ENCODE measurements at regions not wholly inside any gene's neighbourhood (a gene's known extent, or its start where the extent isn't known, plus 50 kb on each side); places are given as distances from the start of the nearest gene placed in this dataset.
"Not testable (repeated sequence)": the region's sequence is repeated elsewhere in the genome, so short reads cannot be mapped to it uniquely, and the experiment has no call there.

DNA sequence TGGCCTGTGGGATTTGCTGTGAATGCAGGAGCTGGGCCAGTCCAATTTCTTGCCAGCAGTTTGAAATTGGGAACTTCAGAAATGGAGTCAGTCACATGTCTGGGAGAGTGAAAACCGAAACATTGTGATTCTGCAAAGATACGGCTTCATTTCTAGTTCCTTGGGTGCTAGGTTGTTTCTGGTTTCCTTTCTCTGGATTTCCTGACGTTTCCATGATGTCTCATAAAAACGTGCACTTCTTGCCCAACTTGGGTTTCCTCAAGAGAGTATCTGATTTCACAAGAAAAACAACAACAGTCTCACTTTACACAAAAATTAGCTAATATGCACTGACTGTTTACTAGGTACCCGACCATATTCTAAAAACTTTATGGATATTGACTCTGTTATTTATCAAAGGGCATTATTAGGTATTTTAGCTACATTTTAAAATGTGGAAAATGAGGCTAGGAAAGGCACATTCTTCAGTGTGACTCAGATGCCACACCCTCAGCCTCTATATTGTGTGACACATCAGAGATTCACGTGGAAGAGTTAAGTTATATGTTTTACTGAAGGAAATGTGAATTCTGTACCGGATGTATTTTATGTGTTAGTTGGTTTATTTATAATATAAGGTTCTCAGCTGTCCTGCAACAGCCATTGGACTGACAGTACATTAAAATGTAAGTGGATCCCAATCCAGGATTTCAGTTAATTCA, 225.0 kb upstream of the PUDP start:
- no peak for DNase-seq

DNA sequence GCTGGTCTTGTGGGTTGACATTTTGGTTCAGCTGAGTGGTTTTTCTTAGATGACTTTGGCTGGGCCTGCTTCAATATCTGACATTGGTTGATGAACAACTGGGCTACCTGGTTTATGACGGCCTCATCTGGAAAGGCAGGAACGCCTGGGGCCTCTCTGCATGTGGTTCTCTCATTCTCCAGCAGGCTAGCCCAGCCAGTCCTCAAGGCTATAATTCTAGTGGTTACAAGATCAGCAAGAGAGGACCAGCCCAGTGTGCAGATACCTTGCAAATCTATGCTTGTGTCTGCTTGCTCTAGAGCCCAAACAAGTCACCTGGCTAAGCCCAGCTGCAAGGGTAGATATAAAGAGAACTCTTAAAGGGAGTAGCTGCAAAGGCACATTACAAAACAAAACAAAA, 214.2 kb upstream of the PUDP start:
- DNase-seq = no peak

DNA sequence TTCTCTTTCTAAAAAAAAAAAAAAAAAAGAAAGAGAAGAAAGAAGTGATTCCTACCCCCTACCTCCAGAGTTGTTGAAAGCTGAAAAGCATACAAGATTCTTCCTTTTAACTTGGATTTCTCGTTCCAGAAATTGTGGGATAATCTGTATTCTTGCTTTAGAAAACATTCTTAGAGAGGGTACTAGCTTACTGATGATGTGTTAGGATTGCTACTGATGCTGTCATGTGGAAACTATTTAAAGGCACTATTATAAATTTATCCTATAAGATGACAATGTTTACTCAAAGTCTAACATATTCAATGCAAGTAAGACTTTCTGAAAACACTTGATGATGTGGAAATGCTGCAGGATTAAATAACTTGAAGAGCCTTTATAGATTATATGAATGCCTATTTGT, 204.0 kb upstream of the PUDP start:
- DNase-seq = no peak

DNA sequence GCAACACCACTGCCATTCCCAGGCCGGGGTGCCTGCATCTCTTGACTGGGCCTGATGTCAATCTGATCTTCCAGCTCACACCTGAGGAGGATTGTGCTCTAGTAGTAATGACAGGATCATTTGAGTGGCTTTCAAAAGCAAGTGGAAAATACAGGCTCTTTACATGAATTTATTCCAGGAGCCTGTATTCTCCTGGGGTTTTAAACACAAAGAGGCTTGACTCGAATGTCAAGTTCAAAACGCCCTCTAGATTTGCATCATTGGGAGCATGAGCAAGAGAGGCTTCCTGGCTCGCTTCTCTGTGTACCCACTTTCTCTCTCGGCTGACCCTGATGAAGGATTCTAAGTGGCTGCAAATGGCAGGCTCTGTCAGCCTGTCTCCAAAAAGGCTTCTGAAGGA, 199.5 kb upstream of the PUDP start:
- DNase-seq = no peak

DNA sequence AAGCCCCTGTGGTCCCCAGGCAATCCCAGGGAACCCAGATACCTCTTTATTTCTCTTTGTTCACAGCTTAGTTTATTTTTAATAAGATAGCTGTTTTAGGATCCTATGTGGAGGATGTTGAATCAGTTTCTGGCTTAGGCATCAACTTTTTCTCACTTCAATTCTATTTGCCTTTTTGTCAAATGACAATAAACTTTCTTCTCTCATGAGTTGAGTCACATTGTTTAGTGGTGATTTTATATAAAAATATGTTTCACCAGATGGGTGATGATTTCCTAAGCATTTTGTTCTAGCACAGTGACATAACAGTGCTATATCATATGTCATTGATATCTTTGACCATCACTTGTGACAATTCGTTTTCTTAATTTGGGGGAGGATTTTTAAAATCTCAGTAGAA, 198.1 kb upstream of the PUDP start:
- DNase-seq = no peak

DNA sequence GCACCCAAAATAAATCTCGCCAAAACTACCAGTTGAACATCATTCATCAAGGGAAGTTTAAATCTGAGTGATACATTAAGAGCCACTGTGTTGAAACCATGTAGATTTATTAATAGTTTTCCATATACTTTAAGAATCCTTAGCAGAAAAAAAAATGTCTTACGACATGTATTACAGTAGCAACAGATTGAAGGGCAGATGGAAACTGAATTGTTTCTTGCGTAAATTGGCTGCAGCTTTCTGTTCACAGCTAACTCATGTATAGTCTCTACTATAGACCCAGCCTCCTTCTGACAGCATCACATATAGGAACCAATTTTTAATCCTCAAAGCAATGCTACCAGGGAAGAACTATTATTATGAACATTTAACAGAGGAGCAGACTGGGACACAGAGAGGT, 195.2 kb upstream of the PUDP start:
- no peak for DNase-seq

DNA sequence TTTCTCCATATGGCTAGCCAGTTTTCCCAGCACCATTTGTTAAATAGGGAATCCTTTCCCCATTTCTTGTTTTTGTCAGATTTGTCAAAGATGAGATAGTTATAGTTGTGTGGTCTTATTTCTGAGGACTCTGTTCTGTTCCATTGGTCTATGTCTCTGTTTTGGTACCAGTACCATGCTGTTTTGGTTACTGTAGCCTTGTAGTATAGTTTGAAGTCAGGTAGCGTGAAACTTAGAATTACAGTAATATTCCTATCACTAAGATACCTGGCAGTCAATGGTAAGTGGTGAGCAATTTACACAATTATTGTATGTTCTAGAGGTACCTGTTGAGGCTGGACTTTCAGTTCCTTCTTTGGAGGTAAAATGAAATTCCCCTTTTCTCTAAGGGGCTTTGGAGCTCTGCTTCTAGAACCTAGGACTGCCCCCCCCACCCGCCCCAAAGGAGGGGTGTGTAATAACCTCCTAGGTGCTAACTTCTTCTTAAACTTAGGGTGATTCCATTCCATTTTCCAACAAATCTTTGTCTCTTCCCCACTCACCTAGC, 187.9 kb upstream of the PUDP start:
- DNase-seq = not testable (repeated sequence)

DNA sequence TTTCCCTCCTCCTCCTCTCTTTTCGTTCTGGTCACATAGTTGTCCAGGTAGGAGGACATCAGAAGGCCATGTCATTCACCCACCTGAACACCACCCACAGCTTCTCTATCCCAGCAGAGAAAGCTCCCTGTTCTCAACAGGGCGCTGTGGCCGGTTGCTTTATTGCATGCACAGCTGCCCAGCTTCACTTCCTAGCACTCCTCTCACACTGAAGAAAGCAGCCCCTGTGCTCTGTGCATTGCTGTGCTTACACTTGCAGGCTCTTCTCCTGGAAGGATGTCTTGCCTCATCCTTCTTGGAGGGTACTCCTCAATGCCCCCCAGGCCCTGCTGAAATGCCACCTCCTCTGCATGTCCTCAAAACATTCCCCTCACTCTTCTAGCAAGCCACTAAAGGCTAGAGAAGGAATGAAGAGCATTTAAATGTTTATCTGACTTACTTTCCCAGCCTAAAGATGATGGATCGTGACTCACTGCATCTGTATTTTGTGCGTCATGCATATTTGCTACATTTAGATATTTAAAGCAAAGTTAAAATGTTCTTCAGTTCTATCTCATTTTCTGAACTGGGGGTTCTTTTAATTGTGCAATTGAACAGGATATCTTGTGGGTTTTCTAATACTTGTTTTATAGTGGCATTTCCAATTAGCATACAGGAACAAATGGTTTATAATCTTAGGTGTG, 186.4 kb upstream of the PUDP start:
- DNase-seq = no peak

DNA sequence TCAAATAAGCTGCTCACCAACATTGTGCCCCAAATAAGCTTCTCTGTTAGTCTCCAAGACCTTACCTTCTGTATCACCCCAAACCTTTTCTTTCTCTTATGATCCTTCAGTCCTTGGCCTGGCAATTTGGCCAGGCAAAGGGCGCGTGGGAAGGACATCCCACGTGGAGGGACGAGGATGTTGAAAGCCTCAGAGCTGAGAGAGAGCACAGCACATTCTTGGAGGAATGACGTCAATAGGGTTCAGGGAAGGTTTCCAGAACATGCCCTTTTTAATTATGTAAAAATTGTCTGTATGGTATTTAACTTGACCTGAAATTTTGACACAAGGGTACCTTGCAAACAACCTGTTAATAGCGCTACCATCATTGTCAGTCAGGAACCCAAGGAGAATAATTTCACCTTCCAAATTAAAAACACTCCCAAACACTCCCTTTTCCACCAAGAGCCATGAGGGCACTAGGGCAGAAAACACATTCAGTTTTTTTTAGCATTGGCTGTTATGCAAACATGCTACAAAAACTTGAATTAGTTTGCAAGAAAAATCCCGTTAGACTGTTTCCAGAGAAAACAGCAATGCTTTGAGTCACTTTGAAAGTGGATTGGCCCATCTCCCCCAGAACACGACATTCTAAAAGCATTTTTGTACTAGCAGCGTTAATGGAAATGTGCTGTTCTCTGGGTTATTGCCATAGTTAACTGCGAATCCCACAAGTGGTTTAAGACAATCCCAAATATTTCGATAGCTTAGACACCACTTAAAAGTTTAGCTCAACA, 183.2 kb upstream of the PUDP start:
- peak; percentile 62 for DNase-seq

DNA sequence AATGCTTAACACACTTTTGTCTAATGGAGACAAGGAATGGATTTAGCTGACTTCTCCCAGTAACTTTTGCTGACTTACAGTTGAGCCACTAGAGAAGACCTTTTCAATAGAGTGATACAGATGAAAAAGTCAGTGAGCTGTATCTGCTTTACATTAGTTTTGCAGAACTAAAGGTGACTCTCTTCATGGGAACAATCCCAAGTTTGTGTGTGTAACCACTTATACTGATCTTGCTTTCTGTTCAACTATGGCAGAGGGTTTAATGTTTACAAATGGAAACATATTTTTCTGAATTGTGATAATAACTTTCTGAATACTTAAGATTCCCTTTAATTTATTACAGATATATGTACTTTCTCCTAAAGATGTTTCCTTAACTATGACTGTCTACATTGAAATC, 182.6 kb upstream of the PUDP start:
- DNase-seq = no peak

DNA sequence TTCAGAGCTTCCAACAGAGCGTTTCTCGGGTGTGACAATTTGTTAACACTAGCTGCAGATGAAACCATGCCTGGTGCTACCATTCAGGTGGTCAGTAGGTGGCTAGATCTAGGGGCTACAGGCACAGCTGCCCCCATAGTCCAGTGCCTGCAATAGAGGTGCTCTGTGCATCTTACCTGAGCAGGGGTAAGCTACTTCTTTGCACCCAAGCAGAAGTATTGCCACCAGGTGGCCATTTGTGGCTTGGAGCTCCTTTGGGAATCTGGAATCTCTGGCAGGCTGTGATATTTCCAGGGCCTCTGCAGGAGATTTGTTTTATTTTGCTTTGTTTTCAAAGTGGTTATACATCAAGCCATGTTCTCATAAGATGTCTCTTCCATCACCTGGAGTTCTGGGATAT, 170.7 kb upstream of the PUDP start:
- DNase-seq = no peak

DNA sequence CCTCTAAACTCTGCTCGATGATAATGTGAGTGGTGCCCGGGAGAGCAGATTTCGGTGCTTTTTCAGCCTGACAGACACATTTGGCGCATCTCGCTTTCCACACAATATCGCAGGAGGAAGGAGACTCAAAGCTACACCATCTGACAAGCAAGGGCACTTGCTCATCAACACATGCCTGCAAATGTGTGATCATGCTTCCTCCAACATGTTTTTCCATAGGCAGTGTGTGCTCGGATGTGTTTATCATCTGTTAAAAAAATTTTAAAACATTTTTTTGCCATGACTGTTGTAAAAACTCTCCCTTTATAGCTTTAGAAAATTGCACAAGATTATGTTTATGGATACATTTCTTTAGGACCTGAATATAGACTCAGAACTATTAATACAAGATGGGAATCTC, 170.3 kb upstream of the PUDP start:
- DNase-seq = no peak

DNA sequence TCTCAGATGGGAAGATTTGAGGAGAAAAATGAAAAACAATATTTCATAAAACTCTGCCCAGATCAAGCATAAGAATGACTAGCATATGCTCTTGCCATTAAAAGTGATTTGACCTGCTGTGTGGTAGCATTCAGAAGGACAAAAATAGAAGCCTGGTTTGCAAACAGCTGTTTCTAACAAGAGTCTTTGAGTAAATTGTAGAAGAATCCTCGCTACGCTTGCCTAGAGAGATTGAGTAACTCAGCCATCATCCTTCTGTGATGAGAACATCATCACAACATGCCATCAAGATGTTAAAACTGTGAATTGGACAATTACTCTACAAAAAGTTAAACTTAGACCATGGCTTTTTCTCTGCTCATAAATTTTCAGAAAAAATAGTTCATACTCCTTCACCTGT, 168.9 kb upstream of the PUDP start:
- no peak for DNase-seq

DNA sequence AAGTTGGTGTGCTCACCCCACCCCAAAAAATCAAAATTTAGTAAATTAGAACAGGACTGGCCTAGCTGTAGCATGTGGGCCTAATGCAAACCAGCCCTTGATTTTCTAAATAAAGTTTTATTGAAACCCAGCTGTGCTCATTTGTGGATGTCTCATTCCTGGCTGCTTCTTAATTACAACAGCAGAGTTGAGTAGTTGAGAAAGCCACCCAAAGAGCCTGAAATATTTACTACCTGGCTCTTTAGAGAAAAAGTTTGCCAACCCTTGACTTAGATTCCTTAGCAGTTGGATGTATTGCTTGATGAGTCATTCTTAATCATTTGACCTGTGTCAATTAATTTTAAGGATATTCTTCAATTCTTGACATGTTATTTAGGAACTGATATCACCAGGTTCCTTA, 168.3 kb upstream of the PUDP start:
- DNase-seq = no peak

DNA sequence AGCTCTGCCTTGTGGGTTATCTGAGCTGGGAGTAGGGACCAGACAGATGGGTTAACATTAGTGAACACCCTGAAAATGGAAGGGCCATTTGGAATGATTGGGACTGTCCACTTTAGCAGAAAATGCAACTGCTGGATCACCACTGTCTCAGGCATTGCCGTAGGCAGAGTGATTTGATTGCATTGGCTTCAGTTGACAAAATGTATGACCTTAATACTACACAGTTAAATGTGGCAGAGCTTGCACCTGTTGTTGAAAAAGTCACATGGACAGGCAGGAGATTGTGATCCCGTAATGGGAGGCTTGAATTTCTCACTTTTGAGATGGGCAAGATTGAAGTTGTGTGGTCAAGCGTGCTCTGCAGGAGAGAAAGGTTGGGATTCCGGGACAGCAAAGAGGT, 166.5 kb upstream of the PUDP start:
- no peak for DNase-seq

DNA sequence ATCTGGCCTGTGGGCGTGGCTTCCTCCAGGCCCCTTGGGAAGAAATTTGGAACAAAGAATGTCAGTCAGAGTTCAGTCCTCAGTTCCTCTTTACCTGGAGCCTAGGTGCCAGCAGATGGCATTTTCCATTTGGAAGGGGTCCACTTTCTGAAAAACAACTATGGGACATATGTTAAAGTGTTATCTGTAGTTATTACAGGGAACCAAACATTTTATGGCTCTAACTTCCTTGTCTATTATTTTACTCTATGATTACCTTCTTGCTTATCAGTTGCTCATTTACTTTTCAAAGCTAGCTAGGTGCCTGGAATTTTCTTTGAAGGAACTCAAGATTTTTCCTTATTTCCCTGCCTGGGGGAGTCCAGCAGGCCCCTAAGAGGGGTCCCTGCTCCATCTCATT, 159.8 kb upstream of the PUDP start:
- DNase-seq = no peak

DNA sequence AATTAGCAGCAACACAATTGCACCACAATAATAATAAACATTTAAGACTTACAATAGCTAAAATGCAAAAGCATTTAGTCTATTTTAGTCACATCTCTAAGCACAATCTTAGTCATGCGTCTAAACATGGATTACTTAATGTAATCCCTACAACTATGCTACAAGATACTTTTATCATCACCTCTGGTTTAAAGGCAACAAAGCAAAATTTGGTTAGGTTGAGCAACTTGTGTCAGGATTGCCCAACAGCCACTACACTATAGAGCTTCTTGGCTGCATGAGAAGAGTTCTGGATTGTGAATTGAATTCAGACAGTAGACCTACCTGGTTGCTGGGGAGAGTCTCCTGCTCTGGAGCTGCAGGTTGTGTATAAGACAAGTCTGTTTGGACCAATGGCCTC, 146.5 kb upstream of the PUDP start:
- DNase-seq = no peak

DNA sequence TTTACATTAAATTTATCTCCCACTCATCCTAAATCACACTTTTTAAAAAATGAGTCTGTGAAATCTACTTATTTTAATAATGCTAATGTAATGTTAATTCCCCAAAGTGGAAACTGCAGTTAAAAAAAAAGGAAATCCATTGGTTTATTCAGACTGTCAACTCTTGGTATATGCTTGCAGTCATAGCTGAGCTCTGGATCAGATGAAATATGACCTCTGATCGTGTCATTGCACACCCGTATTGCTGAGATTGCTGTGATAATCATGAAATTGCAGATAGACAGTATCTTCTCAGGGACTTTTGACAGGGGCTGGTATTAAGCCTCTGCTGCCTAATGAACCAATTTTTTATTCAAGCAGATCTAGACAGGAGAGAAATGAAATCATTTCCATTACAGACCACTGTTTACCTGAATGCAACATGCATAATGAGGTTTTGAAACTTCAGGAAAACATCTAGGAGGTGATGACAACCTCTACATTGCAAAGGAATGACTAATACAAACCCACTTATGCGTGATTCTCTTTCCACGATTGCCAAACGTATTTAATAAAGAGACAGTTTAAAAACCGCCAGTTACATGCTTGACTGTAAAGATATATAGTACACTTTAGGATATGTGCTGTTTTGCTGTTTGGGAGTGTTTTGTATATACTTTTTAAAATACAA, 138.3 kb upstream of the PUDP start:
- DNase-seq = no peak

DNA sequence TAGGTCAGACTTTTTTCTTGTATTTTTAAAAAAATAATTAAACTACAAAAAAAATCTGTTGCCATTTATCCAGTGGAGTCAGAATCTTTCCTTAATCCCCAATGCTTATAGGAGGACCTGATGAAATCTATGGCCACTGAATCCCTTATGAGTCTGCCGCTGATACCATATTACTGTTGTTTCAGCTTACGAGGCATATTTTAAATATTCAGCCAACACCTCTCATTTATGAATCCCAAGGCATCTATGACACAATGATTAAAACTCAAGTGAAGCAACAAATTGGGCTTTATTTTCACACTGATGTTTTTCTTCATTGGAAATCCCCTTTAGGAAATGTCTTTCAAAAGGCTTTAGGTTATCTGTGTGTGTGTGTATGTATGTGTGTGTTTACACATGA, 137.8 kb upstream of the PUDP start:
- DNase-seq = no peak

DNA sequence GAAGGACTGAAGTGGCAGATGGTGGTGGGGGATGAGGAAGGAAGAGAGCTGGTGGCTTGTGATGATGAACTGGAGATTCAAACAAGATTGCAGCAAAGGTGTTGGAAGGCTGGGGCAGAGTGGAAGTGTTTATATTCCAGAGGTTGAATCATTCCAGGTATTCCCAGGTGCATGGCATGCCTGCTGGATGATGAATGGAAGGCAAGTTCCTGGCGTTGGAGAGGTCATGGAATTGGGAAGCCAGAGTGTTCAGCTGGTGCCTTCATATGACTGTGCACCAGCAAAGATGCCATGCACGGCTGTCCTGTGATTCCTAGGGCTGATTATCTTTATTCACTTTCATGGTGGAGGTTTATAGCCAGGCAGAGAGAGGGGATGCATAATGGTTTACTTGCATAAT, 135.8 kb upstream of the PUDP start:
- DNase-seq = no peak

DNA sequence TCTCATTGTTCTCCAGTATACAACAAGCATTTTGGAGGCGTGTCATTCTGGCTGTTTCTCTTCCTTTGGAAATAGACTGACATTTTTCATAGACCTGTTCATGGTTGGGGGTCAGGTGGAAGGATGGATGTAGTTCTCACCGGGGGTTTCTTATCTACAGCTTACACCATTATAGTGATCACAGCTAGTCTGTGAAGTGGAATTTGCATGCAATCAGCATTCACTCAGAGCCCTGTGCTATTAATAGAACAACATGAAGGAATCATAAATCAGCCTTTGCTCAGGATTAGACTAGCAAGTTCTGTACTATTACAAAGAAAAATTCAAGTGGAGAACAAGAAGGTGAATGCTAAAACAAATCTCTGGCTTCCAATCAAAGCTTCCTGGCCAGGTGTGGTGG, 132.6 kb upstream of the PUDP start:
- DNase-seq = no peak

DNA sequence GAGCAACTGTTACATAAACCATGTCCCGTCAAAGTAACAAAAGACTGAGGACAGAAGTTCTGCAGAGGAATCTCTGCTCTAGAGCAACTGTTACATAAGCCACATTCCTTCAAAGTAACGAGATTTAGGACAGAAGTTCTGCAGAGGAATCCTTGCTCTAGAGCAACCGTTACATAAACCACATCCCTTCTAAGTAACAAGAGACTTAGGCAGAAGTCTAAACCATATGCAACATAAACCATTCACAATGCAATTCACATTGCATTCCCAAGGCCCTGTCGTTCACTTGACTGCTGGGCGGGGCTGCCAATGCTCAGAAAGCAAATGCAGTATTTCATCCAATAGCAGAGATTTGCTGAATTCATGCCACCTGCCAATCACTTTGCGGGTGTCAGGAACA, 124.4 kb upstream of the PUDP start:
- DNase-seq = no peak

DNA sequence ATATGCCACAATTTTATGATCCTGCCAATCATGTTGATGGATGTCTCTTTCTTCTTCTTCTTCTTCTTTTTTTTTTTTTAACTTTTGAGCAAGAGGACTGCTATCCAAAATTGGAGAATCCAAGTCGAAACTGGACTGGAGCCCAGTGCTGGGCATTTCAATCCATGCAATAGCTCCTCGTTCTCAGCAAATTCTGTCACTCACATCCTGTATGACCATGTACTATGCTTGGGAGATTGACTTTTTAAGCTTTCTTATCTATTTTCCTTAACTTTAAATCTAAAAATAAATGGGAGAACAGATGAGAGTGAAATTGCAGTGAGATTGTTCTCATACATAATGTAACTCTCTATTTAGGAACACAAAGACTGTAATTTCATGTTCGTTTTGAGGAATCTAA, 123.0 kb upstream of the PUDP start:
- DNase-seq = no peak
